Fibroblast of skin of scalp (primary cell): ENCODE measurements at regions not wholly inside any gene's neighbourhood (a gene's known extent, or its start where the extent isn't known, plus 50 kb on each side); places are given as distances from the start of the nearest gene placed in this dataset.
"Not testable (repeated sequence)": the region's sequence is repeated elsewhere in the genome, so short reads cannot be mapped to it uniquely, and the experiment has no call there.

ENCODE experiments used
- DNase-seq: peaks from one replicate; pipeline ENCODE4 v3.0.0-alpha.2; 2013

DNA sequence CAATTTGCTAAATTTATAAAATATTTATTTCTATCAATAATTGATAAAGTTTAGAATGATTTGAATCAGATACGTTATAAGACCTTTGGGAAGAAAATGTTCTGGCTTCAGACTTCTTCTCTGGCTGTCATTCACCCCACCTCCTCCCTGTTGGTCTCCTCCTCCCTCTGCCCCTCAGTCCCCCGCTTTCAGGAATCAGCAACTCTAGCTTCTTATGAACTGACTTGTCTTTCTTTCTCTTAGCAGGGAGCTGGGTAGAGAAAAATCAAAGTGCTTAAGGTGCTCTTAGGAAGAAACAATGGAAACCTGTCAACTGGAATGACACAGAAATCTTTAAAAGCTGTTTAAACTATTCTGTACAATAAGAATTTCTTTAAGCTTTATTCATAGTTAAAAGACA lies 71.3 kb upstream of the ETV3 start:
- no peak for DNase-seq

DNA sequence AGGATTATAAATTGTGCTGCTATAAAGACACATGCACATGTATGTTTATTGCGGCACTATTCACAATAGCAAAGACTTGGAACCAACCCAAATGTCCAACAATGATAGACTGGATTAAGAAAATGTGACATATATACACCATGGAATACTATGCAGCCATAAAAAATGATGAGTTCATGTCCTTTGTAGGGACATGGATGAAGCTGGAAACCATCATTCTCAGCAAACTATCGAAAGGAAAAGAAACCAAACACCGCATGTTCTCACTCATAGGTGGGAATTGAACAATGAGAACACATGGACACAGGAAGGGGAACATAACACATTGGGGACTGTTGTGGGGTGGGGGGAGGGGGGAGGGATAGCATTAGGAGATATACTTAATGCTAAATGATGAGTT lies 67.8 kb upstream of the ETV3 start:
- not testable (repeated sequence) for DNase-seq

DNA sequence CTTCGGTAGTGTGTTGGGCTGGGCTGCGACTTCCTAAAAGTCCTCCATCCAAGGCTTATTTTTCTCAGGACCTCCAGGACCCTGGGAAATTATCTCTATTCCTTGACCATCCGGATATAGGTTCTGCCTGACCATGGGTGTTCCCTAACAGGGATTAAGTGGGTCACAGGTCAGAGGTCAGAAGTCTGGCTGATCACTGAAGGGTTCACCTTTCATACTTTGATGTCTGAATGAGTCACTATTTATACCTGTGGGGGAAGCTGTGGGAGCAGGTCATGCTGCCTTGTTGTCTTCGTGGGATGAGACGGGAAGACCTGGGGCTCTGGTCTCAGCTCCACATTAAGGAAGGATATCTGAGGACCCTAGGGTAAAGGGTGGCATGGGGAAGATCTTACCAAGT lies 65.0 kb upstream of the ETV3 start:
- no peak for DNase-seq

DNA sequence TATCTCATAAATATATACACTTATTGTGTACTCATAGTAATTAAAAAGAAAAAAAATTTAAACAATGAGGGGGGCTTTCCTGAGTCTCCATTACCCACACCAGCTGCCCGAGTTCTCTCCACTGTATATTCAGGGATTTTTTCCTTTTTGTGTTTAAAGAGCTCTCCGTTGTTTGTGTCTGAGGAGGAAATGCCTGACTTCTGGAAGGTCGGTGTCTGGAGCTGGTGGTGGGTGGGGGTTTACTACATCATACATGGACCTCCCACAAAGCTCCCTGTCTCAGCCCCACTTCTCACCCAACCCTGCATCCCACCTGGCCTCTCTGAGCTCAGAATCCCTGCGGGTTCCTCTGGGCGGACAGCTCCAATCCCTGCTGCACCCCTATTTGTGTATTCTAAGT lies 64.1 kb upstream of the ETV3 start:
- DNase-seq = no peak

DNA sequence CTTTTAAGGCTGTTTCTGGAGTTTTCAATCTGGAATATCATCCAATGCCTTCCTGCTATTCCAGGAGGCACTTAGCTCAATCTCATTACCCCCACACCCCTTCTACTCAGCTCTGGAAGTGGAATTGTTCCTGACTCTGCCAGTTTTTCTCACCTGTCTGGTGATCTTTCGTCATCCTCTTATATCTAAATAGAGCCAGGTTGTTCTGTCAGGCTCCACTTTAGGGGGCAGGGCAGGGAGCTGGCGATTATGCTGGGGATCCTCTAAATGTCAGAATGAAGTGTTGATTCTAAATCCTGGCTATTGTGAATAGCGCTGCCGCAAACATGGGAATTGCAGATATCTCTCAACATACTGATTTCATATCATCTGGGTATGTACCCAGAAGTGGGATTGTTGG lies 63.6 kb upstream of the ETV3 start:
- no peak for DNase-seq

DNA sequence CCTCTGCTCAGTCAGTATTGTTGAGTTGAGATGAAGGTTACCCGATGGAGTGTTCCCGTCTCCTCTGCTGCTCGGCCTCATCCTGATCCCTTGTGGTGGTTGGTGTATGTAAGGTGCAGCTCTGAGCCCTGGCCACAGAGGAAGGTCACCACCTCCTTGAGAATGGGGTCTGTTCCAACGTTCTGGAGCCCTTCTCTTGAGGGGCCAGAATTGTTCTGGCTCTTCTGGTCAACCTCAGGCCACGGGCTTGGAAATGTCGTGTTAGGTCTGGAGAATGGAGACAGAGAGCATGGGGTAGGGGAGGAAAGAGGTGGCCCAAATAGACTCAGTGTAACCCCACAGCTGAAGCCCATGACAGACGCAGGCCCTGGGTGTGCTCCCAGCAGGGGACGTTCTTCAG lies 62.3 kb upstream of the ETV3 start:
- no peak for DNase-seq

DNA sequence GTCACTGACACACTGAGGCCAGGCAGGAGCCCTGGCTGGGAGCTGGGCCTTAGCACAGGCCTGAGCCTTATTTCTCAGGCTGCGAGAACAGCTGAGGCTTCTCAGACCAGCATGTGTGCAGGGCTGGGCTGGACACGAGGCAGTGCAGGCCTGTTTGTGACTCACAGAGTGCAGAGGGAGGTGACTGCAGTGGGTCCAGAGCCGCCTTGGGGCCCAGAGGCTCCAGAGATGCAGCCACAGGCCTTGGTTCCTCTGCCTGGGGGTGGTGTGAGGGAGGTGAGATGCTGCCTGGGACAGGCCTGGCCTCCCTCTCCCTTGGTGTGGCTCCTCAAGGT lies 61.2 kb upstream of the ETV3 start:
- DNase-seq = no peak

DNA sequence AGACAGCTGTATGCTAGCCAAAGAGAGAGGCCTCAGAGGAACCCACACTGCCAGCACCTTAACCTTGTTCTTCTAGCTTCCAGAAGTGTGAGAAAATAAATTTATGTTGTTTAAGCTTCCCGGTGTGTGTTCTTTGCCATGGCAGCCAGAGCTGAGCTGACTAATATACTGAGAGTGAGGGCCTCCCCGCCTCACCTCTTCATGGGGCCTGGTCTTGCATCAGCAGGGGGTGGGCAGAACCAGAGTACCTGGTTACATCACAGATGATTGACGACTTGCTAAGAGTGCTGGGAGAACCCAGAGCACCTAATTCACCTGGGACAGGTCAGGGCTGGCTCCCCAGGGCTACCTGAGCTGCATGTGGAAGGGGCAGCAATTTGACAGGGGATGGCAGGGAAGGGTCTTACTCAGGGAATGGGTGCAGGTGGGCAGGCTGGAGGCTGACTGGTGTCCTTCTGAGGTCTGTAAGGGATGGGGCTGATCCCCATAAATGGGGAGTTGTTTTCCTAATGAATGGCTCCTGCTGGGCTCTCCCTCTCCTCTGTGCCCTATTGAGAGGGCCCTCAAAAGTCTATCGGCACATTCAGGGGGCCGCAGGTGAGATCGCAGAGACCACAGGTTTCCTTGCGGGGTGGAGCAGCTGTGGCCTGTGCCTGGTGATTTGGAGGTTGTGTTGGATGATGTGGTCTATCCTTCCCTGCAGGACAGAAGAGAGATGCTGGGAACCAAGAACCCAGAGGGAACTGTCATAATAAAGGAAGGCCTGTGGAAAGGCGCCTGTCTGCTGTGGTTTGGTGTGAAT lies 60.6 kb upstream of the ETV3 start:
- no peak for DNase-seq

DNA sequence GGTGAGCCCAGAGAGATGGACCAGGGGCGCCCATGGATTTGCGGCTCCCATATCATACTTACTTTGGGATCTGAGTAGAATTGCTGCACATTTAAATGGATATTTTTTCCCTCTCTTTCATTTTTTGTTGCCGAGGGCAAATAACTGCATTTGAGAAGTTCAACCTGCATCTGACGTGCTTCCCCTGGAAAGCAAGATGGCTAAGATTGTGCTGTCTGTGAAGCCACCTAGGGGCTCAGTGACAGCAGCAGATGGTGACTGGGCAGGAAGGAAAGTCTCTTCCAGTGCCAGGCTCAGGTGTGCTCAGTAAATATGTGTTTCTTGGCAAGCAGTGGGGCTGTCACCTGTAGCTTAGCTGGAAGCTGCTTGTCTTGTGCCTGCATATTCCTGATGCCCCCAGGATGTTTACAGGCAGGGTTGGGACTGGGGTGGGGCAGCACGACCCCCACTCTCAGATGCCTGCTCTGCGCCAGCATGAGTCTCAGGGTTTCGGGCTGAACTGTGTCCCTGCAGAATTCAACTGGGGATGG lies 59.8 kb upstream of the ETV3 start:
- no peak for DNase-seq

DNA sequence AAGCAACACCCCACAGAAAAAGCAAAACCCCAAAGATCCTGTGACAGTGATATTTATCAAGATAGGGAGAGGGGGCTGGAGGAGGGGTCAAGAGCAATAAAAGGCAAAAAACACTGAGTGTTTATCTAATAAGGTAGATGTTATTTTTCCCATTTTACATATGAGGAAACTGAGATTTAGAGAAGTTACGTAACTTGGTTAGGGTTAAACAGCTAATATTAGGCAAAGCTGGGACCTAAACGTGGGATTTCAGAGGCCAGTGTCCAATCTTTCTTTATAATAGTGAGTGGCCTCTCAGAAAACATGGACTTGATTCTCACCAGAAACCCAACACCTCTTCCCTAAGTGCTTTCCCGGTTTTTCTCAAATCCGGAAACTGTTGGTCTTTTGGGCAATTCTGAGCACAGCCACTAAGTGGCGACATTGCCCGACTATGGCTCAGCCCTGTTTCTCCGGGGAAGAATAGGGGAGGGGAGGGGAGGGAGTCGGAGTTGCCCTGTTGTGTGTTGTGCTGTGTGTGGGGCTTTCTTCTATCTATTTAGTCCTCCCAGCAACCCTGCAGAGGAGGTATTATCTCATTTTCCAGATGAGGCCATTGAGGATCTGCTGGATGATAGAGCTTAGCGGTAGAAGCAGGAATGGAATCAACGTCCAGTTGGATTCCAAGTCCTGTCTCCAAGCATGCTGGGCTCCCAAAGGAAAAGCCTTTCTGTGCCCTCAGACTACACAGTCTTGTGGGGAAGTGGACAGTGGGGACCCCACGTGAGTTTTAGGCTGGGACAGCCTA lies 58.7 kb upstream of the ETV3 start:
- peak; percentile 8 for DNase-seq

DNA sequence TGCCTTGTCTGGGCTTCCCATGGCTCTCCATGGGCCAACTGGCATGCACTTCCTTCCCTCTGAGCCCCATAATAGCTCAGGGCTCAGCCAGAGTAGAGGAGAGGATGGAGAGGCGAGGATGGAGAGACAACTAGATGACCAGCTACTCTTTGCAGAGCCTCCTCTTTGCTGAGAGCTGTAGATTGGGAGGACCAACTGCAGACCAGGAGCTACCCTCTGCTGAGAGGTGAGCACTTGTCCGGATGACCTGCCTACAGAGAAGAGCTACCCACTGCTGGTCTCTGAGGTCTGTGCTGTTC lies 58.0 kb upstream of the ETV3 start:
- no peak for DNase-seq

DNA sequence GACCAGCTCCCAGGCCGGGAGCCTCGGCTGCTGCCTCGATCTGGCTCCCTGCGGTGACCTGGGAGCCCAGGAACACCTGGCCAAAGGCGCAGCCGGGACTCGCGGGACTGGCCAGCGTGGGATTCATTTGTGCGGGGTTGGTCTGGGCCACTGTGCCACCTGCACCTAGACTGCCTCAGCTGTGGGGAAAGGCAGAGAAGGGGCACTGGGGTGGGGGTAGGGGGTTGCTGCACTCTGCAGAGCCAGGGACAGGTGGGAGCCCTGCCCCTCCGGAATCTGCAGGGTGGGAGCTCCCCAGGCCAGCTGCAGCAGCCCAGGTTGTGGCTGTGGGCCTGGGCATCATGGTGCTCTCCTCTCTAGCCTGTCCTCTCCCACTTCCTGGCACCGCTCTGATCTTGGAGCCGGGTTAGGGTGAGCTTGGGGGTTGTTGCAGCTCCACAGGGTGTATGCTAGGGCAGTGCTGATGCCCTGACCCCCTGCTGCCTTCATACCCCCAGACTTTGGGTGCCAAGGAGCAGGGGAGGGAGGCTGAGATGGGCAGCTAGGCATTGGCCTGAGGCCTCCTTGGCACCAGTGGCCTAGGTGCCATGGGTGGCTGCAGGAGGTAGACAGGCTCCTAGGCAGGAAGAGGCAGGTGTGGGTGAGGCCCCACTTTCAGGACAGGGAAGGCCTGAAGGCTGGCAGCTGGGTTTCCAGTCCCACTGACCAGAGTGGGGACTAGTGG lies 57.5 kb upstream of the ETV3 start:
- no peak for DNase-seq

DNA sequence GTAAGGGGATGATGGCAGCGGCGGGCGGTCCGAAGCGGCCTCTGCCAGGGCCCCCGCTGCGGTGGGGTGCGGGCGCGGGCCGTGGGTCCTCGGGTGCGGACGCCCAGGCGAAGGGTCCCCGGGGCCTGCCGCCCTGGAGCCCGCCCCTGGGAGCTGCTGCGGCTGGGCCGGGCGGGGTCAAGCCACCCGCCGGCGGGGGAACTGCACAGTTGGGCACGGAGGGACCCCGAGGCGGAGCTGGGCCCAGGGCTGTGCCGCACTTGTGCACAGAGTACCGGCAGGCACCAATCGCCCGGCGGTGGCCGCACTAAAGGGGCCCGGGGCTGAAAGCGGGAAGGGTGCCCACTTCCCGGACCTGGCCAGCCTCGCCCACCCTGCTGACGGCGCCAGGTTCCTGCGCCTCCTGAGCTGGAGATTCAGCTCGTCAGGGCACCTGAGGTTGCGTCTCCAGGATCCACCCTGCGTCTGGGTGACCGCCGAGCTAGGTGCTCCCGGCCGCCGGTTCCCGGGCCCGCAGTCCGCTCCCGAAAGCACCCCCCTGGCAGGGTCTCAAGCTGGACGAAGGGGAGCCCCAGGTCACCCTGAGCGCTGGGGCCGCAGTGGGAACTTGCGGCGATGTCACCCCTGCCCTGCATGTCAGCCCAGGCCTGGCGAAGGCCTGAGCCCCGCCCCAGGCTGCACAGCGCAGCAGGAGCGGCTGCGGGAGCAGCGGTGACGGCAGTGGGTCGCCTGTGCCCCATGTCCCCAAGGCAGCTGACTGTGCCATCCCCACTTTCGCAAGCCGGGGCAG lies 56.7 kb upstream of the ETV3 start:
- no peak for DNase-seq

DNA sequence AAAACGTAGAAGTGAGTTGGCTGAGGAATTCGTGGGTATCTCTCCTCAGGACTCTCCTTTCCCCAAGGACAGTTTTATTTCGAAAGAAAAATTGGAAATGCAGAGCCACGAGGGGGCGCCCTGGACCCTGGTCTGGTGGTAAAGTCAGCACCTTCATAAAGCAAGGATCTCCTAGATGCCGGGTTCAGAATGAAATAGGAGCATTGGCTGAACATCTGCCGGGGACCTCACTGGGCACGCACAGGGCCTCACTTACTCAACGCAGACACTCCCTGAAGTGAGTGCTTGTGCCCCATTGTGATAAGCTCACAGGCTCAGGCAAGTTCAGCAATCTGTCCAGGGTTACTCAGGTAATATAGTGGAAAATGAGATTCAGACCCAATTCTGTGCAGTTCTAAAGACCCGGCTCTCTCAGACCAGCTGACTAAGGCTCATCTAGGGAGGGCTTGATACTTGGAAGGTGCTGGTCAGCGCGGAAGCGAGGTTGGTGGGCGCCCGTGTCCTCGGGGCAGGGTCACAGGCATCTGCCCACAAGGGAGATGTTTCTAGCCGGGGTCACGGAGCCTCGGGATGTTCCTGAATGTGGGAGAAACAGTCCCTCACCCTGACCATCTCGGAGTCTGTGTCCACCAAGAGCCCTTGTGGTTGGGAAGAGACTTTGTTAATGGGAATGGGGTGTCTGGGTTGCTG lies 55.7 kb upstream of the ETV3 start:
- peak; percentile 56 for DNase-seq

DNA sequence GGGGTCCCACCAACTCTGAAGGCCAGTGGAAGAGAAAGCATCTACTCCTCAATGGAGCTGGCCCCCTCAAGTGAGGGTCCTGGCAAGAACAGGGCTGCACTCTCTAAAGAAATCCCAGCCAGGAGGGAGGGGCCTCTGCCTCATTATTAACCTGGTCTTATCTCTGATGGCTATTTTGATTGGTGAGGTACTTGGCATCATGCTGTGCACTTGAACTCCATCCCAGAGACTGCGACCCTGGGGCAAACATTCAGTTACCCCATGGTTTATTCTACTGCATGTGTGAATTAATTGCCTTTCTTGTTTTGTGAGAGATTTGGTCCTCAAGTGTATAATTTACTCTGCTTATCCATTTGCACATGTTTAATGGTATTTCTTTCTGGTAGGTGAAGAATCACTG lies 55.0 kb upstream of the ETV3 start:
- no peak for DNase-seq

DNA sequence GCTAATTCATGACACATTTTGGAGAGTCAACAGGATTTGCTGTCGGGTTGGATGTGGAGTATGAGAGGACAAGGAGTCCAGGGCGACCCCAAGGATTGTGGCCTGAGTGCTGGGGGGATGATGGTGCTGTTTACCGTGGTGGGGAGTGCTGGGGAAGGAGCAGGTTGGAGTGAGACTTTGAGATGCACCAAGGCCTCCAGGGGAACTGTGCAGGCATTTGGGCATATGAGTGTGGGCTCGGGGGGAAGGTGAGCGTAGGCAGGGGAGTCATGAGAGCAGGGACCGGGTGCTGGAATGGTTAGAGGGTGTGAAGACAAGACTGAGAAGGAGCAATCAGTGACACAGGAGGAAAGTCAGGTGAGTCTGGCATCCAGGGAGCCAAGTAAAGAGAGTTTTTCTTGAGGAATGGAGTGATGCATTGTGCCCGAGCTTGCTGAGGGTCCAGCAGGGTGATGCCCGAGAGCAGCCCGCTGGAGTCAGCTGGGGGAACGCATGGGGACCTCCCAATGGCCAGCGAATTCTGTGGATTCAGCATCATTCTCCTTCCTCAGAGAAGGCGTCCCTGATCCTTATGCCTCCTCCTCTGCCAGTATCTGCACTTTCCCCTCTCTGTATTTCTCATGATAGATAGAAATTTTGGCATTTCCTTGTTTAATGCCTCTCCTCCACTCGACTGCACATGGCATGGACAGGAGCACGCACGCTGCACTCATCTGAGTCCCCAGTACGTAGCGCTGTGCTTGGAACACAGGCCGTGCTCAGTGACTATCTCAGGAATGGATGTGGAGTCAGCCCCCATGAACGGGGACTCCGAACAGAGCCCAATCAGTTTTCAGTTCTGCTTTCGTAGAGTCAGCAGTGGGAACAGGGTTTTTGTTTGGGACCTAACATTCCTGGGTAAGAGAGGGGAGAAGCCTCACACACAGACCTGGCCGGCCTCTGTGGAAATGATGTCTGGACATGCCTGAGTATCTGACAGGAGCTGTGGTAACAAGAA lies 52.1 kb upstream of the ETV3 start:
- no peak for DNase-seq

DNA sequence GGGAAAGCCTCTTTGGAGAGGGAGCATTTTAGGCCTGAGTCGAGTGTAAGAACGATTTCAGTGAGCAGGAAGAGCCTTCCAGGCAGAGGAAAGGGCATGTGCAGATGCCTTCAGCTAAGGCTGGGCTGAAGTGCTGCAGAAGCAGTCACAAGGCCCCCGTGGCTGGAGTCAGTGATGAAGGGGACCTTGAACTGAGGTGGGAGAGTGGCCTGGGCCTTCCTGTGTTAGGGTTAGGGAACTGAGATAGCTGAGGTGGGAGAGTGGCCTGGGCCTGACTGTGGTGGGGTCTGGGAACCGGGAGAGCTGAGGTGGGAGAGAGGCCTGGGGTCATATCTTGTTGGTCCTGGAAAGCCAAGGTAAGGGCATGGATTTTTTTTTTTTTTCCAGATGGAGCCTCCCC lies 50.9 kb upstream of the ETV3 start:
- no peak for DNase-seq
